ENCODE measurements at regions not wholly inside any gene's neighbourhood (a gene's known extent, or its start where the extent isn't known, plus 50 kb on each side); places are given as distances from the start of the nearest gene placed in this dataset.

DNA sequence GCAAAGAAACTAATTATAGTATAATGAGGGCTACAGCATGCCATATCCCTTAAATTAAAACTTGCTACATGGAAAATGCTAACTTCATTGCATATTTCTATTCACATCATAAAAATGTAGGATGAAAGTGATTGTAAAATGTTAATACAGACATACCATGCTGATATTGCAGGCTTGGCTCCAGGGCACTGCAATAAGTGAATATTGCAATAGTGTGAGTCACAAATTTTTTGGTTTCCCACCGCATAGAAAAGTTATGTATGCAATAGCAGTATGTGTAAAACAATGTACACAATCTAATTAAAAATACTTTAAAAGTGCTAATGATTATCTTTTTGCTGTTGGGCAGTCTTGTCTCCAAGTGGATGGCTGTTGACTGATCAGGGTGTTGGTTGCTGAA is 162.1 kb downstream of the CD8B2 start:
- Histone ChIP-seq H3K4me3 (replicated peaks in 1 of 3; ENCODE audit: low read depth in 2 of 3, low read length in 3 of 3) (no peak overlapping the region), H3K36me3 (replicated peaks in 1 of 2; ENCODE audit: control insufficient read depth in 1 of 2, insufficient read depth in 2 of 2, low read length in 2 of 2) (no peaks in the 10 kb centered on the region), H4K20me1 (ENCODE audit: insufficient read depth, low read length) (no peaks in the 10 kb centered on the region), H3K9ac (ENCODE audit: insufficient read depth, low read length, poor library complexity, severe bottlenecking) (no peak overlapping the region), H3K4me1 (ENCODE audit: control insufficient read depth in 1 of 2, insufficient read depth in 2 of 2, low read length in 2 of 2) (no peaks in the 10 kb centered on the region), H3K4me2 (replicated peaks; ENCODE audit: extremely low read depth, low read length, poor library complexity, severe bottlenecking) (no peak overlapping the region), H3K27ac (ENCODE audit: low read depth in 1 of 2, low read length in 2 of 2) (no peak overlapping the region), H3K27me3 (ENCODE audit: control insufficient read depth in 2 of 2, insufficient read depth in 2 of 2, low read length in 2 of 2) (no peaks in the 10 kb centered on the region), H3K9me3 (replicated peaks in 1 of 2; ENCODE audit: control insufficient read depth in 1 of 2, insufficient read depth in 1 of 2, low read length in 2 of 2) (peaks cover 0 to 4% of the 10 kb centered on the region in 2 donors), H2AFZ (ENCODE audit: insufficient read depth, low read depth, low read length, poor library complexity, severe bottlenecking) (no peak overlapping the region), H3K79me2 (ENCODE audit: insufficient read depth, low read length) (no peaks in the 10 kb centered on the region)
- Mint-ChIP-seq H3K9me3 (peaks cover 0 to 6% (median 3%) of the 10 kb centered on the region in 7 donors), H3K4me3 (no peak overlapping the region), H3K27me3 (ENCODE audit: low read depth in 3 of 3) (no peaks in the 10 kb centered on the region), H3K4me1 (no peaks in the 10 kb centered on the region), H3K27ac (no peak overlapping the region), H3K36me3 (no peaks in the 10 kb centered on the region)
- no CpG with 5 or more reads among the region's 1 CpG for WGBS (ENCODE audit: insufficient coverage)
- DNase-seq, result no peak
- intact Hi-C loops (cut with micrococcal nuclease), result no loop called here
- TF ChIP-seq CTCF (IDR thresholded peaks at IDR 0.05), result no peak

DNA sequence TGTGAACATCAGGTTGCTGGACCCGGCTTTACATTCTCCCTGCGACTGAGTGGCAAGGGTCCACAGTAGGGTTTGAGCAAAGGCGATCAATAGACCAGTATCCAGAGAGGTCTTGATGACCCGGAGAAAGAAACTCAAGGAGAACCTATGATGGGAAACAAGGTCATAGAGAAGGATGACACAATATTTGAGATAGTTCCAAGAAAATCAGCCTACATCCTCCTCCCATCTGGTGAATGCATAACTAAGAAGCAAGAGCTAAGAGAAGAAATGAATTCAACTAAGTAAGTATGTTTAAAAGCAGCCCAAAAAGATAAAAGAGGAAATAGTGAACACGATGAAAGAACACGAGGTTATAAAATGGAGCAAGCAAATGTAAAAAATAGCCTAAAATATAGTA is 166.3 kb downstream of the CD8B2 start:
- Mint-ChIP-seq H3K36me3 (no peaks in the 10 kb centered on the region), H3K9me3 (peaks cover 4 to 14% (median 11%) of the 10 kb centered on the region in 7 donors), H3K4me3 (no peak overlapping the region), H3K27me3 (ENCODE audit: low read depth in 3 of 3) (peaks cover 0 to 4% (median 2%) of the 10 kb centered on the region in 3 donors), H3K27ac (no peak overlapping the region), H3K4me1 (no peaks in the 10 kb centered on the region)
- Histone ChIP-seq H4K20me1 (ENCODE audit: insufficient read depth, low read length) (no peaks in the 10 kb centered on the region), H3K9ac (ENCODE audit: insufficient read depth, low read length, poor library complexity, severe bottlenecking) (no peak overlapping the region), H3K9me3 (replicated peaks in 1 of 2; ENCODE audit: control insufficient read depth in 1 of 2, insufficient read depth in 1 of 2, low read length in 2 of 2) (peaks cover 0 to 4% of the 10 kb centered on the region in 2 donors), H3K27ac (ENCODE audit: low read depth in 1 of 2, low read length in 2 of 2) (no peak overlapping the region), H3K4me3 (replicated peaks in 1 of 3; ENCODE audit: low read depth in 2 of 3, low read length in 3 of 3) (no peak overlapping the region), H3K4me2 (replicated peaks; ENCODE audit: extremely low read depth, low read length, poor library complexity, severe bottlenecking) (no peak overlapping the region), H3K36me3 (replicated peaks in 1 of 2; ENCODE audit: control insufficient read depth in 1 of 2, insufficient read depth in 2 of 2, low read length in 2 of 2) (no peaks in the 10 kb centered on the region), H3K79me2 (ENCODE audit: insufficient read depth, low read length) (no peaks in the 10 kb centered on the region), H3K4me1 (ENCODE audit: control insufficient read depth in 1 of 2, insufficient read depth in 2 of 2, low read length in 2 of 2) (no peaks in the 10 kb centered on the region), H3K27me3 (ENCODE audit: control insufficient read depth in 2 of 2, insufficient read depth in 2 of 2, low read length in 2 of 2) (no peaks in the 10 kb centered on the region), H2AFZ (ENCODE audit: insufficient read depth, low read depth, low read length, poor library complexity, severe bottlenecking) (no peak overlapping the region)
- no peak for DNase-seq
- 89% methylated on average over 5 of the region's 6 CpGs for WGBS (ENCODE audit: insufficient coverage)
- intact Hi-C loops (cut with micrococcal nuclease), result no loop called here
- no peak for TF ChIP-seq CTCF (IDR thresholded peaks at IDR 0.05)
